ENCODE measurements at regions not wholly inside any gene's neighbourhood (a gene's known extent, or its start where the extent isn't known, plus 50 kb on each side); places are given as distances from the start of the nearest gene placed in this dataset.

- no TSS peak for BruUV-seq (replicated peaks)
- intact Hi-C loops (cut with micrococcal nuclease; ENCODE audit: unreplicated experiment), result no loop called here
- Histone ChIP-seq H3K4me3 (ENCODE audit: low read depth in 2 of 2, low read length in 2 of 2) (no peak overlapping the region), H3K4me1 (ENCODE audit: control insufficient read depth, insufficient read depth, low read length) (no peaks in the 10 kb centered on the region), H3K9me3 (ENCODE audit: control insufficient read depth, insufficient read depth, low read depth, low read length) (no peaks in the 10 kb centered on the region), H3K36me3 (ENCODE audit: control insufficient read depth, insufficient read depth, low read length) (no peaks in the 10 kb centered on the region), H3K27me3 (ENCODE audit: control insufficient read depth, insufficient read depth, low read length) (no peaks in the 10 kb centered on the region), H3K27ac (ENCODE audit: low read length) (no peak overlapping the region)
- ATAC-seq (no peak), DNase-seq (ENCODE audit: low read depth, low spot score) (no peak)
- no peak for TF ChIP-seq POLR2AphosphoS5 (IDR thresholded peaks at IDR 0.05; ENCODE audit: low read depth, low read length)
- no peak for TF ChIP-seq CTCF (IDR thresholded peaks at IDR 0.05)
- no peak for TF ChIP-seq SIN3A (IDR thresholded peaks at IDR 0.05; ENCODE audit: borderline replicate concordance, insufficient read depth, low read depth, low read length)
- no peak for TF ChIP-seq REST (IDR thresholded peaks at IDR 0.05; ENCODE audit: insufficient read depth in 1 of 2, low read depth in 2 of 2, low read length in 1 of 2)
- no peak for TF ChIP-seq TCF7L2 (IDR thresholded peaks at IDR 0.05; ENCODE audit: low read depth, low read length)
- ChIA-PET CTCF (no interaction called here), POLR2A (no interaction called here)
- in situ Hi-C loops (cut with HindIII; ENCODE audit: low pct_unique_long_range_greater_than_20kb, low sequenced_read_pairs), result no loop called here
Observed at GRCh38 chr9:2299156-2299842, 284.2 kb downstream of the SMARCA2 start.

- Histone ChIP-seq H3K27me3 (ENCODE audit: control insufficient read depth, insufficient read depth, low read length) (no peaks in the 10 kb centered on the region), H3K36me3 (ENCODE audit: control insufficient read depth, insufficient read depth, low read length) (no peaks in the 10 kb centered on the region), H3K4me1 (ENCODE audit: control insufficient read depth, insufficient read depth, low read length) (no peaks in the 10 kb centered on the region), H3K4me3 (ENCODE audit: low read depth in 2 of 2, low read length in 2 of 2) (no peak overlapping the region), H3K27ac (ENCODE audit: low read length) (no peak overlapping the region), H3K9me3 (ENCODE audit: control insufficient read depth, insufficient read depth, low read depth, low read length) (no peaks in the 10 kb centered on the region)
- in situ Hi-C loops (cut with HindIII; ENCODE audit: low pct_unique_long_range_greater_than_20kb, low sequenced_read_pairs) (no loop called here), intact Hi-C loops (cut with micrococcal nuclease; ENCODE audit: unreplicated experiment) (no loop called here)
- BruUV-seq (replicated peaks), result no TSS peak
- CTCF ChIA-PET, result no interaction called here
- ATAC-seq, result no peak
- TF ChIP-seq SIN3A (IDR thresholded peaks at IDR 0.05; ENCODE audit: borderline replicate concordance, insufficient read depth, low read depth, low read length) (no peak), REST (IDR thresholded peaks at IDR 0.05; ENCODE audit: insufficient read depth in 1 of 2, low read depth in 2 of 2, low read length in 1 of 2) (no peak), POLR2AphosphoS5 (IDR thresholded peaks at IDR 0.05; ENCODE audit: low read depth, low read length) (no peak), CTCF (IDR thresholded peaks at IDR 0.05) (no peak), TCF7L2 (IDR thresholded peaks at IDR 0.05; ENCODE audit: low read depth, low read length) (no peak)
- POLR2A ChIA-PET, result no interaction called here
- DNase-seq (ENCODE audit: low read depth, low spot score), result no peak
Observed at GRCh38 chr9:2299843-2300205, 284.7 kb downstream of the SMARCA2 start.

Data from Panc1 (cell line).